NT2/D1 (cell line): ENCODE measurements at regions not wholly inside any gene's neighbourhood (a gene's known extent, or its start where the extent isn't known, plus 50 kb on each side); places are given as distances from the start of the nearest gene placed in this dataset.

Experiments used
- SUZ12 ChIP-seq: IDR thresholded peaks from 2 replicates; pipeline ENCODE4 v1.6.1; 2011; ENCODE audit not compliant: insufficient read length, insufficient read depth; ENCODE audit errors: extremely low read depth
- YY1 ChIP-seq: IDR thresholded peaks from 2 replicates; pipeline ENCODE4 v1.6.1; 2011; ENCODE audit not compliant: insufficient read length, insufficient read depth
- ZNF274 ChIP-seq: IDR thresholded peaks from 2 replicates; pipeline ENCODE4 v1.6.1; 2011; ENCODE audit warnings: mild to moderate bottlenecking, low read depth, low read length

- TF ChIP-seq ZNF274 (no peak), YY1 (no peak), SUZ12 (no peak)
Measured at GRCh38 chr12:19844224-19844623, 404.9 kb downstream of the AEBP2 start.
